GM12878 (cell line): ENCODE measurements at regions not wholly inside any gene's neighbourhood (a gene's known extent, or its start where the extent isn't known, plus 50 kb on each side); places are given as distances from the start of the nearest gene placed in this dataset.

Source experiments
- ATAC-seq: fragments of 200-7000 bp; cut with Tn5 transposase; 3 replicates; pipeline ENCODE4 v1.9.1; 2020; ENCODE audit warnings: mild to moderate bottlenecking, moderate library complexity
- BruUV-seq: library from RNA; stranded (reverse); fragments of 400-500 nt; replicated peaks from 2 replicates; lab custom pipeline; 2021; lab: Mats Ljungman, UMichigan
- CTCF ChIA-PET: fragments of 300-600 bp; sonication (Branson Sonifier 250); formaldehyde crosslinking; extraction: SDS; loops from one replicate; lab custom pipeline; 2021; ENCODE audit warnings: inconsistent platforms; lab: Yijun Ruan, JAX
- POLR2A ChIA-PET: fragments of 350-600 bp; formaldehyde crosslinking; extraction: SDS; loops from one replicate; lab custom pipeline; 2021; ENCODE audit warnings: inconsistent platforms; lab: Charles Lee
- RAD21 ChIA-PET: fragments of 300-600 bp; sonication (Branson Sonifier 250); formaldehyde crosslinking; loops from one replicate; lab custom pipeline; 2023; ENCODE audit warnings: antibody characterized with exemption; ENCODE audit not compliant: unreplicated experiment; lab: Charles Lee
- SMC1A ChIA-PET: fragments of 300-600 bp; sonication (Branson Sonifier 250); formaldehyde crosslinking; loops from one replicate; lab custom pipeline; 2023; ENCODE audit not compliant: unreplicated experiment, uncharacterized antibody; lab: Charles Lee
- DNase-seq: peaks from one replicate; pipeline ENCODE4 v3.0.0-alpha.2; 2011; ENCODE audit warnings: low read depth, low spot score
- FAIRE-seq: peaks from 3 replicates; lab custom pipeline; 2011; peaks lifted over from hg19 to GRCh38; lab: Jason Lieb, UNC
- H2AFZ ChIP-seq: 2 replicates; pipeline ENCODE4 v1.6.0; 2011; ENCODE audit warnings: low read depth, low read length, control low read depth; ENCODE audit not compliant: control insufficient read depth
- H3K27ac ChIP-seq: 2 replicates; pipeline ENCODE4 v1.5.1; 2011; ENCODE audit warnings: control low read depth; ENCODE audit not compliant: control insufficient read depth, insufficient read depth
- H3K27me3 ChIP-seq, 2 experiments: replicated peaks in 1 of 2; 2 replicates each; pipeline versions ENCODE4 v1.6.0 to v1.6.1; 2011; ENCODE audit warnings: low read length in 1 of 2; ENCODE audit not compliant: control insufficient read depth in 2 of 2, insufficient read depth in 2 of 2
- H3K36me3 ChIP-seq, 2 experiments: 2 replicates each; pipeline ENCODE4 v1.5.1; 2011; ENCODE audit warnings: low read length in 1 of 2; ENCODE audit not compliant: control insufficient read depth in 2 of 2, insufficient read depth in 2 of 2
- H3K4me1 ChIP-seq: 2 replicates; pipeline ENCODE4 v1.6.1; 2011; ENCODE audit warnings: mild to moderate bottlenecking, low read length, moderate library complexity, mixed read lengths; ENCODE audit not compliant: control insufficient read depth, insufficient read depth
- H3K4me2 ChIP-seq: 2 replicates; pipeline ENCODE4 v1.6.0; 2011; ENCODE audit warnings: control low read depth; ENCODE audit not compliant: control insufficient read depth, insufficient read depth
- H3K4me3 ChIP-seq: fragments of 200-600 bp; sonication (generic); 2 replicates; pipeline ENCODE4 v1.5.1; 2016
- H3K79me2 ChIP-seq: 2 replicates; pipeline ENCODE4 v1.6.0; 2011; ENCODE audit warnings: low read length; ENCODE audit not compliant: control insufficient read depth, insufficient read depth
- H3K9ac ChIP-seq: 2 replicates; pipeline ENCODE4 v1.8.0; 2011; ENCODE audit warnings: low read length, control low read depth, mixed read lengths; ENCODE audit not compliant: control insufficient read depth, insufficient read depth
- H3K9me3 ChIP-seq: replicated peaks from 3 replicates; pipeline ENCODE4 v1.5.1; 2011; ENCODE audit warnings: mild to moderate bottlenecking, low read length; ENCODE audit not compliant: control insufficient read depth, insufficient read depth
- H4K20me1 ChIP-seq: 2 replicates; pipeline ENCODE4 v1.6.0; 2011; ENCODE audit not compliant: control insufficient read depth, insufficient read depth
- ASH2L ChIP-seq: fragments of 300-600, 200-600 bp; sonication (generic); IDR thresholded peaks from 2 replicates; pipeline ENCODE4 v1.6.1; 2017; ENCODE audit warnings: low read depth, mild to moderate bottlenecking, borderline replicate concordance
- CBX3 ChIP-seq: fragments of 200-600 bp; sonication (generic); IDR thresholded peaks from 2 replicates; pipeline ENCODE4 v1.6.1; 2016; ENCODE audit warnings: low read depth, borderline replicate concordance
- CBX5 ChIP-seq: sonication (generic); IDR thresholded peaks from 2 replicates; pipeline ENCODE4 v1.6.1; 2016; ENCODE audit warnings: low read depth, moderate library complexity, mild to moderate bottlenecking, inconsistent platforms
- FOXM1 ChIP-seq: IDR thresholded peaks from 2 replicates; pipeline ENCODE4 v1.6.1; 2012; ENCODE audit warnings: low read depth, mild to moderate bottlenecking, inconsistent platforms, low read length, moderate library complexity
- IKZF2 ChIP-seq, 2 experiments: fragments of 450-650 bp; IDR thresholded peaks; 2 replicates each; pipeline ENCODE4 v1.6.1; 2017; ENCODE audit warnings: mild to moderate bottlenecking in 2 of 2, moderate library complexity in 2 of 2
- KDM1A ChIP-seq: fragments of 200-600 bp; sonication (generic); IDR thresholded peaks from 2 replicates; pipeline ENCODE4 v1.6.1; 2016; ENCODE audit warnings: borderline replicate concordance
- POLR2AphosphoS5 ChIP-seq: IDR thresholded peaks from 2 replicates; pipeline ENCODE4 v1.6.1; 2011; ENCODE audit warnings: mild to moderate bottlenecking, low read length, inconsistent platforms
- TCF3 ChIP-seq: IDR thresholded peaks from 2 replicates; pipeline ENCODE4 v1.6.1; 2012; ENCODE audit warnings: low read depth, mild to moderate bottlenecking, low read length, borderline replicate concordance; ENCODE audit not compliant: insufficient read depth
- ZNF384 ChIP-seq: IDR thresholded peaks from 2 replicates; pipeline ENCODE4 v1.6.1; 2012; ENCODE audit warnings: low read depth, mild to moderate bottlenecking, low read length, improper control_type of control experiment, borderline replicate concordance
- WGBS: methylation state at CpG from one replicate; pipeline ENCODE4 v1.1.6; 2016; ENCODE audit warnings: low lambda C conversion rate; ENCODE audit not compliant: insufficient replicate concordance, insufficient coverage; ENCODE audit errors: missing lambda C conversion rate; 5-methylcytosine and 5-hydroxymethylcytosine counted together
- in situ Hi-C: fragments of 300-500 bp; cut with MboI; formaldehyde crosslinking; loops from 9 replicates; pipeline ENCODE4 v1.14.3; 2018; ENCODE audit warnings: mixed read lengths
- intact Hi-C: fragments of 100-400 bp; cut with micrococcal nuclease; formaldehyde crosslinking; loops from one replicate; pipeline ENCODE4 v1.14.2; 2022; ENCODE audit not compliant: unreplicated experiment

- ChIA-PET CTCF (no interaction called here), SMC1A (no interaction called here), POLR2A (no interaction called here), RAD21 (no interaction called here)
- DNase-seq: no peak
- Histone ChIP-seq H2AFZ (no peak overlapping the region), H3K9ac (no peak overlapping the region), H3K4me1 (no peaks in the 10 kb centered on the region), H4K20me1 (no peaks in the 10 kb centered on the region), H3K9me3 (no peaks in the 10 kb centered on the region), H3K4me3 (no peak overlapping the region), H3K4me2 (no peak overlapping the region), H3K27ac (no peak overlapping the region), H3K36me3 (no peaks in the 10 kb centered on the region), H3K27me3 (no peaks in the 10 kb centered on the region), H3K79me2 (no peaks in the 10 kb centered on the region)
- intact Hi-C loops (no loop called here), in situ Hi-C loops (no loop called here)
- no peak for ATAC-seq
- FAIRE-seq: no peak
- TF ChIP-seq KDM1A (no peak), TCF3 (no peak), CBX3 (no peak), POLR2AphosphoS5 (no peak), ZNF384 (no peak), IKZF2 (IDR thresholded peaks at IDR 0.05) (no peak)
- BruUV-seq: no TSS peak
- 46% methylated on average over 2 of the region's 2 CpGs for WGBS
Measured at GRCh38 chr17:62154909-62155308, 89.8 kb upstream of the MED13 start.

GRCh38 chr17:62150471-62150870 is 85.4 kb upstream of the MED13 start:
- DNase-seq (no peak), FAIRE-seq (no peak), ATAC-seq (no peak)
- H3K36me3 ChIP-seq: no peaks in the 10 kb centered on the region
- ChIA-PET CTCF (no interaction called here), RAD21 (no interaction called here), POLR2A (interaction anchor here (0.6 kb wide), 1 partner anchor 1575 kb away, joined by 5 read pairs; no protein-coding TSS in a partner anchor), SMC1A (interaction anchor here (1.2 kb wide), 1 partner anchor 41 kb away, joined by 3 read pairs; no protein-coding TSS in a partner anchor)
- intact Hi-C loops: no loop called here
- no peak overlapping the region for H3K4me3 ChIP-seq
- no peak overlapping the region for H3K27ac ChIP-seq
- no peaks in the 10 kb centered on the region for H3K79me2 ChIP-seq
- in situ Hi-C loops: no loop called here
- no peak overlapping the region for H3K4me2 ChIP-seq
- no peak overlapping the region for H3K9ac ChIP-seq
- H3K4me1 ChIP-seq: no peaks in the 10 kb centered on the region
- no peaks in the 10 kb centered on the region for H3K9me3 ChIP-seq
- BruUV-seq: no TSS peak
- H4K20me1 ChIP-seq: no peaks in the 10 kb centered on the region
- H2AFZ ChIP-seq: no peak overlapping the region
- no peaks in the 10 kb centered on the region for H3K27me3 ChIP-seq
- TF ChIP-seq CBX5 (no peak), ASH2L (no peak), FOXM1 (no peak)
- 50% methylated on average over 2 of the region's 2 CpGs for WGBS
